ENCODE measurements at regions not wholly inside any gene's neighbourhood (a gene's known extent, or its start where the extent isn't known, plus 50 kb on each side); places are given as distances from the start of the nearest gene placed in this dataset.
"Not testable (repeated sequence)": the region's sequence is repeated elsewhere in the genome, so short reads cannot be mapped to it uniquely, and the experiment has no call there.

DNA sequence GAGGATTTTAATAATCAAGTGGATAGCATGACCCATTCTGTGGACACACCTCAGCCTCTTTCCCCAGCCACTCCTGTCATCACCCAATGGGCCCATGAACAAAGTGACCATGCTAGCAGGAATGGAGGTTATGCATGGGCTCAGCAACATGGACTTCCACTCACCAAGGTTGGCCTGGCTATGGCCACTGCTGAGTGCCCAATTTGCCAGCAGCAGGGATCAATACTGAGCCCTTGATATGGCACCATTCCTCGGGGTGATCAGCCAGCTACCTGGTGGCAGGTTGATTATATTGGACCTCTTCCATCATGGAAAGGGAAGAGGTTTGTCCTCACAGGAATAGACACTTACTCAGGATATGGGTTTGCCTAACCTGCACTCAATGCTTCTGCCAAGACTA, 173.9 kb upstream of the C1orf87 start:
- DNase-seq; H3K36me3 ChIP-seq (replicated peaks; ENCODE audit: control insufficient read depth, insufficient read depth, low read length); H3K27me3 ChIP-seq (ENCODE audit: control insufficient read depth, insufficient read depth, low read length); H3K4me3 ChIP-seq (ENCODE audit: insufficient read depth, low read depth, low read length): not testable (repeated sequence)

DNA sequence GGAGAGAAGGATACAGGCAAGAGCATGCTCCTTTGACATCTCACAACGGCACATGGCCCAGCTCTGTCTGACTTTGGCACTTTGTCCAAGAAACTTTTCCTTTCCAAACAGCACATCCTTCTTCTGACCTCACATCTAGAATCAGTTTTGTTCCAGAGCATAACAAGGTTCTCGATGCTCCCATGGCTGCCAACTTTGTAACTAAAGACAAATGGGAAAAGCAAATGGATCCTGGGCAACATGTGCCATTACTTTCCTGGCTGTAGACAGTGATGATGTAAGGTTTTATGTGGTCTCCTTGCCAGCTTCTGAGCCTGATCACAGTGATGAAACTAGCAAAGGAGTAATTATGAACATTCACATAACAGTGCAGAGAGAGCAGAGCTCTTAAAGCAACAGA, 171.8 kb upstream of the C1orf87 start:
- Histone ChIP-seq H3K27me3 (ENCODE audit: control insufficient read depth, insufficient read depth, low read length) (no peaks in the 10 kb centered on the region), H3K36me3 (replicated peaks; ENCODE audit: control insufficient read depth, insufficient read depth, low read length) (no peaks in the 10 kb centered on the region), H3K4me3 (ENCODE audit: insufficient read depth, low read depth, low read length) (no peak overlapping the region)
- no peak for DNase-seq

DNA sequence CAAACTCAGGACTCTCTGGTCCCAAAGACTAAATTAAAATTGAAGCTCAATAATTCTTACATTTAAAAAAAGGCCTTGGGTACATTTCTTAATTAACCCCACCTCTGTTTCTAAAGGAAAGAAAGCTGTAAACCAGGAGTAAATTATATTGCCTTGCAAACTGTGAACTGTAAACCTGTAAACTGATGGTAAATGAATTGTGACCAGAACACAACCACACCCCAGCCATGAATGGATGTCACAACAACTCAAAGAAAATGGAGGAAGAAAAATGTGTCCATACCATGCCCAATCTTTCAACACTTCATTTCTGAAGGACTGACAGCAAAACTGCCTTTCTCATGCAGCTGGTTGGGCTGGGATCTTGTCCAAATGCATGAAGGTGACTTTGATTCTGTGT, 171.3 kb upstream of the C1orf87 start:
- no peak for DNase-seq
- Histone ChIP-seq H3K27me3 (ENCODE audit: control insufficient read depth, insufficient read depth, low read length) (no peaks in the 10 kb centered on the region), H3K36me3 (replicated peaks; ENCODE audit: control insufficient read depth, insufficient read depth, low read length) (no peaks in the 10 kb centered on the region), H3K4me3 (ENCODE audit: insufficient read depth, low read depth, low read length) (no peak overlapping the region)

- Histone ChIP-seq H3K36me3 (replicated peaks; ENCODE audit: control insufficient read depth, insufficient read depth, low read length) (no peaks in the 10 kb centered on the region), H3K4me3 (ENCODE audit: insufficient read depth, low read depth, low read length) (no peak overlapping the region), H3K27me3 (ENCODE audit: control insufficient read depth, insufficient read depth, low read length) (no peaks in the 10 kb centered on the region)
- no peak for DNase-seq
Observed at GRCh38 chr1:60235275-60235674, 161.7 kb upstream of the C1orf87 start.

GRCh38 chr1:60234776-60235175, 161.2 kb upstream of the C1orf87 start:
- DNase-seq: no peak
- H3K36me3 ChIP-seq (replicated peaks; ENCODE audit: control insufficient read depth, insufficient read depth, low read length): no peaks in the 10 kb centered on the region
- no peaks in the 10 kb centered on the region for H3K27me3 ChIP-seq (ENCODE audit: control insufficient read depth, insufficient read depth, low read length)
- no peak overlapping the region for H3K4me3 ChIP-seq (ENCODE audit: insufficient read depth, low read depth, low read length)

- DNase-seq: no peak
- no peaks in the 10 kb centered on the region for H3K27me3 ChIP-seq (ENCODE audit: control insufficient read depth, insufficient read depth, low read length)
- no peak overlapping the region for H3K4me3 ChIP-seq (ENCODE audit: insufficient read depth, low read depth, low read length)
- no peaks in the 10 kb centered on the region for H3K36me3 ChIP-seq (replicated peaks; ENCODE audit: control insufficient read depth, insufficient read depth, low read length)
Observed at GRCh38 chr1:60229821-60230220, 156.3 kb upstream of the C1orf87 start.

DNA sequence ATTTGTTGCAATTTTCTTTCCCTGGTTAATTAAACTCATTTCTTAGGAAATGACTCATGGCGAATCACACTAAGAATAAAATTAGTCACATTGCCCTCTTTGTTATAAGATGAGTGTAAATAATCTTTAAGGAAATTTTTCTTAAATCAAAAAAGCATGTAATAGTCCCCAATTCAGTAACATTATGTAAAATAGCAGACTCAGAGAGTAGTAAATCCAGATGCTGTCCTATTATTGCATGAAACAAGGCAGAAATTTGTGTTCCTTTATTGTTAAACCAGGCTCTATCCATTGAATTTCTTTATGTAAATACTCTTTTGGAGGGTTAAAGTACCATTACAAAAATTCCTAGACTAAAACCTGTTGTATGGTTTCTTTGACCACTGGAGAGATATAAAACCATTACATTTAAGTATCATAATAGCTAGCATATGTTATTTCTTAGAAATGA, 154.5 kb upstream of the C1orf87 start:
- no peaks in the 10 kb centered on the region for H3K27me3 ChIP-seq (ENCODE audit: control insufficient read depth, insufficient read depth, low read length)
- H3K36me3 ChIP-seq (replicated peaks; ENCODE audit: control insufficient read depth, insufficient read depth, low read length): no peaks in the 10 kb centered on the region
- no peak for DNase-seq
- H3K4me3 ChIP-seq (ENCODE audit: insufficient read depth, low read depth, low read length): no peak overlapping the region

- no peaks in the 10 kb centered on the region for H3K27me3 ChIP-seq (ENCODE audit: control insufficient read depth, insufficient read depth, low read length)
- H3K36me3 ChIP-seq (replicated peaks; ENCODE audit: control insufficient read depth, insufficient read depth, low read length): no peaks in the 10 kb centered on the region
- no peak for DNase-seq
- H3K4me3 ChIP-seq (ENCODE audit: insufficient read depth, low read depth, low read length): no peak overlapping the region
Observed at GRCh38 chr1:60227601-60228000, 154.0 kb upstream of the C1orf87 start.

- Histone ChIP-seq H3K4me3 (ENCODE audit: insufficient read depth, low read depth, low read length) (no peak overlapping the region), H3K27me3 (ENCODE audit: control insufficient read depth, insufficient read depth, low read length) (no peaks in the 10 kb centered on the region), H3K36me3 (replicated peaks; ENCODE audit: control insufficient read depth, insufficient read depth, low read length) (no peaks in the 10 kb centered on the region)
- DNase-seq: no peak
Observed at GRCh38 chr1:60225486-60225885, 151.9 kb upstream of the C1orf87 start.

DNA sequence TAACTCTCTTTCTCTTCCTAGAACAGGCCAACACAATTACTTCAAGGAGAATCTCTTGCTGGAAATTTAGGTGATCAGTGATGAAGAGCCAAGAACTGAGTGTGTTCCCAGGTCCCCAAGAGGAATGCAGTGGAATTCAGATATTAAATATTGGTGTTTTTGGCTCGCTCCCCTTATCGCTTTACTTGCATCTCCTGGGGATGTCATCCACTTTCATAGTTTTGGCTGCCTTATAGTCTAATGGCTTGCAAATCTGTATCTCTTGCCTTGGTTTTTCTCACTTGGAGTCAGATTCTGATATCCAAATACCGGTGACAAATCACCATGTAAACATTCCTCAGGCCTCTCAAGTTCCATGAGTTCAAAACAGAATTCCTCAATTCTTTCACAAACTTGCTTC, 151.0 kb upstream of the C1orf87 start:
- Histone ChIP-seq H3K27me3 (ENCODE audit: control insufficient read depth, insufficient read depth, low read length) (no peaks in the 10 kb centered on the region), H3K36me3 (replicated peaks; ENCODE audit: control insufficient read depth, insufficient read depth, low read length) (no peaks in the 10 kb centered on the region), H3K4me3 (ENCODE audit: insufficient read depth, low read depth, low read length) (no peak overlapping the region)
- DNase-seq: no peak

DNA sequence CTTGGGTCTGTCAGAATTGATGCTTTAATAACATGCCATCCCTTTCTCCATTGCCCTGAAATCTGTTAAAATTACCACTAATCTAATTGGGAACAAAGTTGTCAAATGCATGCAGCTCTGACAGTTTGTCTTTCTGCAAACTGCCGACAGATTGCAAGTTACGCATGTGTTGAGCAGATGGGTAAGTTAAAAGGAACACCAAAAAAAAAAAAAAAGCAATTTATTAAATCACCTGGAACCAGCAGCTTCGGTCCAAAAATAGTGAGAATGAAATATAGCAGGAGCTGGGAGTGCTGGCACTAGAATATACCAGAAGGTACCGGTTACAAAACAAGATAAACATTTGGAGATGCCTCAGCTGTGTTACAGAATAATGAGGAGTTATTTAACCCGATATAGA, 149.6 kb upstream of the C1orf87 start:
- H3K27me3 ChIP-seq (ENCODE audit: control insufficient read depth, insufficient read depth, low read length): no peaks in the 10 kb centered on the region
- H3K36me3 ChIP-seq (replicated peaks; ENCODE audit: control insufficient read depth, insufficient read depth, low read length): no peaks in the 10 kb centered on the region
- no peak for DNase-seq
- no peak overlapping the region for H3K4me3 ChIP-seq (ENCODE audit: insufficient read depth, low read depth, low read length)

GRCh38 chr1:60222360-60223115, 149.0 kb upstream of the C1orf87 start:
- DNase-seq: no peak
- Histone ChIP-seq H3K4me3 (ENCODE audit: insufficient read depth, low read depth, low read length) (no peak overlapping the region), H3K27me3 (ENCODE audit: control insufficient read depth, insufficient read depth, low read length) (no peaks in the 10 kb centered on the region), H3K36me3 (replicated peaks; ENCODE audit: control insufficient read depth, insufficient read depth, low read length) (no peaks in the 10 kb centered on the region)

DNA sequence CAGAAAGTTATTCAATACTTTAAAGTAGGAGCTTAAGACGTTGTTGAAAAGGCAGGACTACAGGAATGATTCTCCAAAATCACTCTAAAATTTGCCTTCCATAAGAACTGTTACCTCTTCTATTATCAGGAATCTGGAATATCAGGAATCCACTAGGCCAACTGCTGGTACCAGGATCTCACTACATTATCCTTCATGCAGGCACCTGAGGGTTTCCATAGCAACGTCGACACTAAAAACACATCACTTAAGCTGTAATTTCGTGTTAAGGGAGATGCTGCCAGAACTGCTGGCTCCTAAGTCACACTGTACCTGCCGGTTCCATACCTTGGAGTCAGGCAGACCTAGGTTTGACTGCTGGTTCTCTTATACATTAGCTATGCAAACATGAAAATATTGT, 139.7 kb upstream of the C1orf87 start:
- Histone ChIP-seq H3K27me3 (ENCODE audit: control insufficient read depth, insufficient read depth, low read length) (no peaks in the 10 kb centered on the region), H3K36me3 (replicated peaks; ENCODE audit: control insufficient read depth, insufficient read depth, low read length) (no peaks in the 10 kb centered on the region), H3K4me3 (ENCODE audit: insufficient read depth, low read depth, low read length) (no peak overlapping the region)
- no peak for DNase-seq

- DNase-seq: no peak
- no peaks in the 10 kb centered on the region for H3K27me3 ChIP-seq (ENCODE audit: control insufficient read depth, insufficient read depth, low read length)
- no peaks in the 10 kb centered on the region for H3K36me3 ChIP-seq (replicated peaks; ENCODE audit: control insufficient read depth, insufficient read depth, low read length)
- no peak overlapping the region for H3K4me3 ChIP-seq (ENCODE audit: insufficient read depth, low read depth, low read length)
Observed at GRCh38 chr1:60196026-60196425, 122.5 kb upstream of the C1orf87 start.

- H3K27me3 ChIP-seq (ENCODE audit: control insufficient read depth, insufficient read depth, low read length): no peaks in the 10 kb centered on the region
- no peak overlapping the region for H3K4me3 ChIP-seq (ENCODE audit: insufficient read depth, low read depth, low read length)
- no peaks in the 10 kb centered on the region for H3K36me3 ChIP-seq (replicated peaks; ENCODE audit: control insufficient read depth, insufficient read depth, low read length)
- DNase-seq: no peak
Observed at GRCh38 chr1:60185684-60186083, 112.1 kb upstream of the C1orf87 start.

DNA sequence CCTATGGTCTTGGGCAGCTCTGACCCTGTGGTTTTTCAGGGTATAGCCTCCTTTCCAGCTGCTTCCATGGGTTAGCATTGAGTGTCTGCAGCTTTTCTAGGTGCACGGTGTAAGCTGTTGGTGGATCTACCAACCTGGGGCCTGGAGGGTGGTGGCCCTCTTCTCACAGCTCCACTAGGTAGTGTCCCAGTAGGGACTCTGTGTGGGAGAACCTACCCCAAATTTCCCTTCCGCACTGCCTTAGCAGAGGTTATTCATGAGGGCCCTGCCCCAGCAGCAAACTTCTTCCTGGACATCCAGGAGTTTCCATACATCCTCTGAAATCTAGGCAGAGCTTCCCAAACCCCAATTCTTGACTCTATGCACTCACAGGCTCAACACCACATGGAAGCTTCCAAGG, 111.0 kb upstream of the C1orf87 start:
- no peak overlapping the region for H3K4me3 ChIP-seq (ENCODE audit: insufficient read depth, low read depth, low read length)
- H3K27me3 ChIP-seq (ENCODE audit: control insufficient read depth, insufficient read depth, low read length): no peaks in the 10 kb centered on the region
- no peaks in the 10 kb centered on the region for H3K36me3 ChIP-seq (replicated peaks; ENCODE audit: control insufficient read depth, insufficient read depth, low read length)
- no peak for DNase-seq

Measured in H7 (cell line).